Breast epithelium (tissue), 4 donors: ENCODE measurements at regions not wholly inside any gene's neighbourhood (a gene's known extent, or its start where the extent isn't known, plus 50 kb on each side); places are given as distances from the start of the nearest gene placed in this dataset.
A peak's percentile ranks its signal among the peaks of the same experiment; 100 is the strongest.
"Not testable (repeated sequence)": the region's sequence is repeated elsewhere in the genome, so short reads cannot be mapped to it uniquely, and the experiment has no call there.

Experiments
- DNase-seq, 2 donors: peaks; one replicate each; pipeline ENCODE4 v3.0.0-alpha.2; 2019; ENCODE audit warnings: low spot score in 2 of 2
- H3K27ac ChIP-seq, 2 donors: fragments of 200-600 bp; sonication (generic) in 1 of 2; one replicate each; pipeline ENCODE4 v1.5.1; 2016 to 2019; ENCODE audit warnings: mild to moderate bottlenecking in 1 of 2
- H3K27me3 ChIP-seq, 2 donors: fragments of 200-600 bp; sonication (generic) in 1 of 2; one replicate each; pipeline versions ENCODE4 v1.5.1 to v1.6.0; 2017 to 2019; ENCODE audit warnings: control low read depth in 1 of 2, mild to moderate bottlenecking in 1 of 2
- H3K36me3 ChIP-seq: fragments of 200-600 bp; one replicate; pipeline ENCODE4 v1.5.1; 2019
- H3K4me1 ChIP-seq, 2 donors: fragments of 200-600 bp; sonication (generic); one replicate each; pipeline ENCODE4 v1.5.1; 2016 to 2019; ENCODE audit warnings: control low read depth in 1 of 2
- H3K4me3 ChIP-seq, 3 donors: fragments of 200-600 bp; sonication (generic); 1 replicate in 2 of 3; 2 replicates in 1 of 3; pipeline ENCODE4 v1.5.1; 2016 to 2019; ENCODE audit warnings: mild to moderate bottlenecking in 3 of 3, moderate library complexity in 2 of 3
- H3K9me3 ChIP-seq, 2 donors: fragments of 200-600 bp; sonication (generic) in 1 of 2; one replicate each; pipeline ENCODE4 v1.5.1; 2016 to 2019; ENCODE audit warnings: control low read depth in 1 of 2
- intact Hi-C: fragments of 100-400 bp; cut with DNase I; formaldehyde crosslinking; loops from one replicate; pipeline ENCODE4 v1.15.1; 2023; ENCODE audit warnings: low total_unique reads

- intact Hi-C loops: not testable (repeated sequence)
- peak overlapping the region in 2 of 3 donors; percentile 19 to 27 for H3K4me3 ChIP-seq
These were observed 89.4 kb upstream of the GOLGA6L1 start for GRCh38 chr15:23225756-23226729.

GRCh38 chr15:23209452-23209851 is 72.8 kb upstream of the GOLGA6L1 start:
- intact Hi-C loops, DNase-seq, H3K4me3 ChIP-seq, H3K27me3 ChIP-seq, H3K9me3 ChIP-seq, H3K4me1 ChIP-seq, H3K36me3 ChIP-seq, H3K27ac ChIP-seq: not testable (repeated sequence)

More at GRCh38 chr15:23225756-23226729, 89.4 kb upstream of the GOLGA6L1 start:
- not testable (repeated sequence) for H3K4me1 ChIP-seq, DNase-seq, H3K27me3 ChIP-seq, H3K9me3 ChIP-seq, H3K27ac ChIP-seq, H3K36me3 ChIP-seq

DNA sequence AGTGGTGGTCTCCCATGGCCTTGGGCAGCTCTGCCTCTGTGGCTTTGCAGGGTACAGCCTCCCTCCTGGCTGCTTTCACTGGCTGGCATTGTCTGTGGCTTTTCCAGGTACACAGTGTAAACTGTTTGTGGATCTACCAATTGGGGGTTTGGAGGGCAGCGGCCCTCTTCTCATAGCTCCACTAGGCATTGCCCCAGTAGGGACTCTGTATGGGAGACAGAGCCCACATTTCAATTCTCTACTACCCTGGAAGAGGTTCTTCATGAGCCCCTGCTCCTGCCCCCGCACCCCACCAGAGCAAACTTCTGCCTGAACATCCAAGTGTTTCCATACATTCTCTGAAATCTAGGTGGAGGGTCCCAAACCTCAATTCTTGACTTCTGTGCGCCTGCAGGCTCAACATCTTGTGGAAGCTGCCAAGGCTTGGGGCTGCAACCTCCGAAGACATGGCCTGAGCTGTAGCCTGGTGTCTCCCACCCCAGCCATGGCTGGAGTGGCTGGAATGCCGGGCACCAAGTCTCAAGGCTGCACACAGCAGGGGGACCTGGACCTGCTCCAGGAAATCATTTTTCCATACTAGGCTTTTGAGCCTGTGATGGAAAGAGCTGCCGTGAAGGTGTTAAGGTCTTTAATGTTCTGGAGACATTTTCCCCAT is 63.3 kb upstream of the GOLGA6L1 start:
- H3K36me3 ChIP-seq, H3K4me1 ChIP-seq, intact Hi-C loops, DNase-seq, H3K27me3 ChIP-seq, H3K4me3 ChIP-seq, H3K9me3 ChIP-seq, H3K27ac ChIP-seq: not testable (repeated sequence)

DNA sequence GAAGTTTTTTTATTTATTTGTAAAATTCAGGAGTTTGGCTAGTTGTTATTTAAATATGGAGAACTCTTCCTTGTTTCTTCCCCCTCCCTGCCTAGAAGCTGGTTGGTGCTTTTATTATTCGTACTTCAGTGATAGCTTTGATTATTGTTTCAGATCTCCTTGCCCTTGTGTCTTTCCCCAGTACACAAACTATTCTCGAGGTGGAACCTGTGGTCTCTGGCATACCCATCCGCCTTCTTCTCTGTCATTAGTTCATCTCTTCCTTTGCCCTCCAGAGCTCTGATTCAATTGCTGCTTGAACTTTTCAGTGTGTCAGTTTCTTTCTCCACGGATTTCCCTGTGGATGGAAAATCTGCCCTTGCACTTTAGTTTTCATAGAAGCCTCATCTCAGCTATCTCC is 61.8 kb upstream of the GOLGA6L1 start:
- H3K36me3 ChIP-seq, intact Hi-C loops, H3K9me3 ChIP-seq, H3K4me3 ChIP-seq, H3K4me1 ChIP-seq, H3K27me3 ChIP-seq, DNase-seq, H3K27ac ChIP-seq: not testable (repeated sequence)

GRCh38 chr15:23192313-23192712 is 55.7 kb upstream of the GOLGA6L1 start:
- intact Hi-C loops, H3K9me3 ChIP-seq, DNase-seq, H3K4me3 ChIP-seq, H3K27me3 ChIP-seq, H3K4me1 ChIP-seq, H3K36me3 ChIP-seq, H3K27ac ChIP-seq: not testable (repeated sequence)
